ENCODE measurements at regions not wholly inside any gene's neighbourhood (a gene's known extent, or its start where the extent isn't known, plus 50 kb on each side); places are given as distances from the start of the nearest gene placed in this dataset.

DNA sequence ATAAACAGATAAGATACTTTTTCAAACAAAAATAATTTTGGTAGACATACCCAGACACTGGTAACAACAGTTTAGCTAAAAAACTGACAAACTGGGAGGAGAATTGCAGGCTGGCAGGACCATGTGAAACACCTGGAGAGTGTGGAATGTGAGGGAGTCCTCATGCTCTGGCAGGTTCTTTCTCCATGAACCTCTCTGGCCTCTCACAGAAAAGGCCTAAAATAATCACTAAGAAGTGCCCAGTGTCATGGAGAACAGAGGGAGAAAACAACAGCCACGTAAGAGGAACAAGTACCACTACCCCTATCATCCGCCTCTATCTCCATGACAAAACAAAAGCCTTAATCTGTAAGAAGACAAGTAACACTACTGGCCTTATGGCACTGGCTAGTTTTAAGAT, 1227.5 kb upstream of the CDH9 start:
- TF ChIP-seq POLR2AphosphoS5 (IDR thresholded peaks at IDR 0.05) (no peak), POLR2A (IDR thresholded peaks at IDR 0.05) (no peak)
- TF ChIP-seq, protein P1, sequence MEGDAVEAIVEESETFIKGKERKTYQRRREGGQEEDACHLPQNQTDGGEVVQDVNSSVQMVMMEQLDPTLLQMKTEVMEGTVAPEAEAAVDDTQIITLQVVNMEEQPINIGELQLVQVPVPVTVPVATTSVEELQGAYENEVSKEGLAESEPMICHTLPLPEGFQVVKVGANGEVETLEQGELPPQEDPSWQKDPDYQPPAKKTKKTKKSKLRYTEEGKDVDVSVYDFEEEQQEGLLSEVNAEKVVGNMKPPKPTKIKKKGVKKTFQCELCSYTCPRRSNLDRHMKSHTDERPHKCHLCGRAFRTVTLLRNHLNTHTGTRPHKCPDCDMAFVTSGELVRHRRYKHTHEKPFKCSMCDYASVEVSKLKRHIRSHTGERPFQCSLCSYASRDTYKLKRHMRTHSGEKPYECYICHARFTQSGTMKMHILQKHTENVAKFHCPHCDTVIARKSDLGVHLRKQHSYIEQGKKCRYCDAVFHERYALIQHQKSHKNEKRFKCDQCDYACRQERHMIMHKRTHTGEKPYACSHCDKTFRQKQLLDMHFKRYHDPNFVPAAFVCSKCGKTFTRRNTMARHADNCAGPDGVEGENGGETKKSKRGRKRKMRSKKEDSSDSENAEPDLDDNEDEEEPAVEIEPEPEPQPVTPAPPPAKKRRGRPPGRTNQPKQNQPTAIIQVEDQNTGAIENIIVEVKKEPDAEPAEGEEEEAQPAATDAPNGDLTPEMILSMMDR (IDR thresholded peaks at IDR 0.05), result no peak
- Histone ChIP-seq H3K27ac (no peak overlapping the region), H3K4me1 (no peaks in the 10 kb centered on the region), H3K27me3 (no peaks in the 10 kb centered on the region), H3K9me3 (no peaks in the 10 kb centered on the region), H3K36me3 (no peaks in the 10 kb centered on the region), H3K4me3 (no peak overlapping the region)
- DNase-seq (ENCODE audit: low spot score in 2 of 2), result no peak
- intact Hi-C loops (cut with DNase I; ENCODE audit: low total_unique reads), result no loop called here

DNA sequence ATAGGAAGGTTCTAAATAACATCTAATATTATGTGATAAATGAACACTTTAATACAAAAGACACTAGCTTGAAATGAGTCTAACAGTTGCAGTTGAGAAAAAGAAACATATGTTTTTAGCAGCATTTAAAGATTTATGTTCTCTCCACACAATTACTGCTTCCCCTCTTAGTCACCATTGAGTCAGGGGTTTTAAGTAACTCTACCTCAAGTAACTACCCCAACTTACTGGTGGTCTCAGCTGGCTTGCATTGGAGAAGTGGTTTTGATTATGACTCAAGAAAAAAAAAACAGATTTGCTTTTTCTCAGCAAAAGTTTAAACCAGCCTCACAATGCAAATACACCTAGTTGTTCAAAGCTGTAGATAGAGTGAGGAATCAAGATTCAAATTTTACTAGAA, 1216.5 kb upstream of the CDH9 start:
- H3K27me3 ChIP-seq, result no peaks in the 10 kb centered on the region
- no peak for TF ChIP-seq POLR2AphosphoS5 (IDR thresholded peaks at IDR 0.05)
- TF ChIP-seq, protein P1 (IDR thresholded peaks at IDR 0.05), result no peak
- TF ChIP-seq POLR2A (IDR thresholded peaks at IDR 0.05), result no peak
- H3K27ac ChIP-seq, result no peak overlapping the region
- intact Hi-C loops (cut with DNase I; ENCODE audit: low total_unique reads), result no loop called here
- no peak for DNase-seq (ENCODE audit: low spot score in 2 of 2)
- H3K9me3 ChIP-seq, result no peaks in the 10 kb centered on the region
- no peaks in the 10 kb centered on the region for H3K36me3 ChIP-seq
- no peak overlapping the region for H3K4me3 ChIP-seq
- no peaks in the 10 kb centered on the region for H3K4me1 ChIP-seq

DNA sequence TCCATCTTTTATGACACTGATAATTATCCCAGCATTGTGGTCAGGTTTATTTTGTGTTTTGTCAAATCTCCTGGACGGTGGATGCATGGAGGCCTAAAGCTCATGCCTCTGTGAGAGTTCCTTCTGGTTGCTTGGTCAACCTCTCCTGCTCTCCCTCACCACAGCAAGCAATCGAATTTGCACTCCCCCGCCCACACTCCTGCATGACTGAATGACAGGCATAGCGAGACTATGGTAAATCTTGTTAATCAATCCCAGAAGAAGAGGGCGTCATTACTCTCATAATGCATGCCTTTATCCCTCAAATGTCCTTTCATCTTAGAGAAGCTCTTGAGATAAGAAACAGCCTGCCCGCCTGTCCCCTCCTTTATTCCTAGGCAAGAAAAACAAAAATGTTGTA, 1215.0 kb upstream of the CDH9 start:
- H3K4me3 ChIP-seq, result no peak overlapping the region
- no peak for DNase-seq (ENCODE audit: low spot score in 2 of 2)
- TF ChIP-seq POLR2A (IDR thresholded peaks at IDR 0.05) (no peak), POLR2AphosphoS5 (IDR thresholded peaks at IDR 0.05) (no peak)
- TF ChIP-seq, protein P1 (IDR thresholded peaks at IDR 0.05), result no peak
- H3K4me1 ChIP-seq, result no peaks in the 10 kb centered on the region
- H3K9me3 ChIP-seq, result no peaks in the 10 kb centered on the region
- H3K27ac ChIP-seq, result no peak overlapping the region
- no peaks in the 10 kb centered on the region for H3K27me3 ChIP-seq
- intact Hi-C loops (cut with DNase I; ENCODE audit: low total_unique reads), result no loop called here
- no peaks in the 10 kb centered on the region for H3K36me3 ChIP-seq

DNA sequence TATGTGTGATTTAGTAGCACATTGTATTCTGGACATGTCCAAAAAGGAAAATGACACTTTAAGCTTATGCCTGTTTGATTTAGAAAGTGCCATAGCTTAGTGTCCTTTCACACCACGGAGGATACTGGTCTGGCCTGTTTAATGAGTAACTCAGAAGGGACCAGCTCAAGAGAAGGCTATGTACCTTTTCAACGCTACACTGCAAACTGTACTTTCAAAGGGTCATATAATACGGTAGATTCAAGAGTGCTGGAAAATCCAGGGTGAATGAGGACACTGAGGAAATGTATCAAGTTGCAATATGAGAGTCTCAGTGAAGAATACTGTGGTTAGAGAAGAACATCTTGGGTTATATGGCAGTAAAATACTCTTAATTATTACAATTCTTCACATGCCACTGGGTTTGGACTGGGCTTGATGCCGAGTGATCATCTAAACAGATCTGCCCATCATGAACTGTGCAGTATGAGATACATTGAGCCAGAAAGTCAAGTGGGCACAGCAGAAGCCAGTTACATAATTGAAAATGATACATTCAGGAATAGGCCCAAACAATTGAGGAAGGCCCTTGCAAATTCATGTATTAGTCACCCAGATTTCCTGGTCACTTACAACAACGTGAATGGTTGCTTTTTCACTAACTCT, 1211.5 kb upstream of the CDH9 start:
- Histone ChIP-seq H3K27ac (no peak overlapping the region), H3K27me3 (no peaks in the 10 kb centered on the region), H3K36me3 (no peaks in the 10 kb centered on the region), H3K4me1 (no peaks in the 10 kb centered on the region), H3K9me3 (no peaks in the 10 kb centered on the region), H3K4me3 (no peak overlapping the region)
- DNase-seq (ENCODE audit: low spot score in 2 of 2), result no peak
- TF ChIP-seq, protein P1 (IDR thresholded peaks at IDR 0.05), result no peak
- TF ChIP-seq POLR2AphosphoS5 (IDR thresholded peaks at IDR 0.05) (no peak), POLR2A (IDR thresholded peaks at IDR 0.05) (no peak)
- intact Hi-C loops (cut with DNase I; ENCODE audit: low total_unique reads), result no loop called here

DNA sequence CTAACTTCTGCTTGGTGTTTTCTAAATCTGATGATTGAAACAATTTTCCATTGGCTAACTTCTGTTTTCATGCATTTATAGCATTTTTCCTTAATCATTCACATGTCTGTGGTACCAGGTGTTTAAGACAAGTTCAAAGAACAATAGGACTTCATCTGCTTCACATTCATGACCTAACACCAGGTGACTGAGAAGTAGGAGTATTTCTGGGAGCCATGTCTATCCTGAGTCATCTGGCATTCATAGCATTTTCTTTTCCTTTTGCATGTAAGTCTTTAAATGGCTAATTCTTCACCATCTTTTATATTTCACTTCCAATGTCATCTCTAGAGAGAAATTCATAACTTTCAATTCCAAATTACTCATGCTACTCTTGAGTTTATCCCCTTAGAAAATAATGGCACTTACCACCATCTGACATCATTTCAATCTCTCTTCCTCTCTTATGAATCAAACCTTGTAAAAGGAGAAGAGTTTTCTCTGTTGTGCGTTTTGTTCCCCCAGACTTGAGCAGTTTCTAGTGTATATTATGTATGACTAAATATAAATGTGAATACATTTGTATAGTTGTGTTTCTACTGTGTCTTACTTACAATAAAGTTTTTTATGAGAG, 1196.1 kb upstream of the CDH9 start:
- Histone ChIP-seq H3K27ac (no peak overlapping the region), H3K36me3 (peaks cover 5% of the 10 kb centered on the region), H3K27me3 (no peaks in the 10 kb centered on the region), H3K4me1 (no peaks in the 10 kb centered on the region), H3K9me3 (no peaks in the 10 kb centered on the region), H3K4me3 (no peak overlapping the region)
- TF ChIP-seq POLR2AphosphoS5 (IDR thresholded peaks at IDR 0.05) (no peak), POLR2A (IDR thresholded peaks at IDR 0.05) (no peak)
- TF ChIP-seq, protein P1 (IDR thresholded peaks at IDR 0.05), result no peak
- no peak for DNase-seq (ENCODE audit: low spot score in 2 of 2)
- intact Hi-C loops (cut with DNase I; ENCODE audit: low total_unique reads), result no loop called here
